ENCODE measurements at regions not wholly inside any gene's neighbourhood (a gene's known extent, or its start where the extent isn't known, plus 50 kb on each side); places are given as distances from the start of the nearest gene placed in this dataset.
A peak's percentile ranks its signal among the peaks of the same experiment; 100 is the strongest.

DNA sequence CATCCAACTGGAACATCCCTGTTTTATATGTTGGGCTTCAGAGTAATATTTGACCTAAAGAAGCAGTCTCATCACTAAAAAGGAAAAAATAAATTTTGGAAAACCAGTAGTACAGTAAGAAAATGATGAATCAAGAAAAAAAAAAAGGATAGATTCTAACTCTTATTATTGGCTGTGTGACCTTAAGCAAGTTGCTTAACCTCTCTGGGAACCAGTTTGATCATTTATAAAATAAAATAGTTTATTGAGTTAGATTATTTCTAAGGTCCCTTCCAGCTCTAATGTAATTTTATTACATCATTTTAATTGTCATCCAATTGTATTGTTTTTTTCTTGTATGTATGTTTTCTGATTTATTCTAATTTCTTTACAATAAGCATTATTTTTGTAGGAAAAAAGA lies 127.0 kb downstream of the PRELID2 start:
- no peak for DNase-seq (ENCODE audit: insufficient read length, low spot score)
- no peak for FAIRE-seq
- TF ChIP-seq POLR2A (IDR thresholded peaks at IDR 0.05; ENCODE audit: low read depth, low read length) = no peak

DNA sequence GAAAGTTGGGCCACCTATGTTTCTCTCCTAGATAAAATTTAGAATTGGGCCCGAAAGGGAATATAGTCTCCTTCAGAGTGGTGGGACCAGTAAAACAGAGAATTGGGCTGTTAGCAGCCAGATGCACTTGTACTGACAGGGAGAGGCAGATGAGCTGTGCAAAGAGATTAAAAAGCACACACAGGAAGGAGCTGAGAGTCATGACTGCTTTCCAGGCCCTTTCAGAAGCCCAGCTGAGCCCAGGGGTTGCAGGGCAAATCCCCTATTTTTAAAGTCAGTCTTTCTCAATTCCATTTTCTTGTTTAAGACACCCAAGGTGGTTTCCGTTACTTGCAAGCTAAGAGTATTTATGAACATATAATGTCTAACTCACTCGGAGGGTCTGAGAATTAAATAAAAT lies 130.4 kb downstream of the PRELID2 start:
- FAIRE-seq (no peak), DNase-seq (ENCODE audit: insufficient read length, low spot score) (no peak)
- TF ChIP-seq POLR2A (IDR thresholded peaks at IDR 0.05; ENCODE audit: low read depth, low read length) = no peak

GRCh38 chr5:145703856-145704255 lies 131.3 kb downstream of the PRELID2 start:
- DNase-seq (ENCODE audit: insufficient read length, low spot score) (no peak), FAIRE-seq (no peak)
- no peak for TF ChIP-seq POLR2A (IDR thresholded peaks at IDR 0.05; ENCODE audit: low read depth, low read length)

GRCh38 chr5:145701404-145701803 lies 133.7 kb downstream of the PRELID2 start:
- TF ChIP-seq POLR2A (IDR thresholded peaks at IDR 0.05; ENCODE audit: low read depth, low read length) = no peak
- FAIRE-seq = no peak
- no peak for DNase-seq (ENCODE audit: insufficient read length, low spot score)

GRCh38 chr5:145699846-145700245 lies 135.3 kb downstream of the PRELID2 start:
- FAIRE-seq = no peak
- no peak for DNase-seq (ENCODE audit: insufficient read length, low spot score)
- TF ChIP-seq POLR2A (IDR thresholded peaks at IDR 0.05; ENCODE audit: low read depth, low read length) = no peak

- TF ChIP-seq POLR2A (IDR thresholded peaks at IDR 0.05; ENCODE audit: low read depth, low read length) = no peak
- DNase-seq (ENCODE audit: insufficient read length, low spot score) (peak; percentile 16), FAIRE-seq (no peak)
These were observed 137.7 kb downstream of the PRELID2 start for GRCh38 chr5:145697251-145697990.

DNA sequence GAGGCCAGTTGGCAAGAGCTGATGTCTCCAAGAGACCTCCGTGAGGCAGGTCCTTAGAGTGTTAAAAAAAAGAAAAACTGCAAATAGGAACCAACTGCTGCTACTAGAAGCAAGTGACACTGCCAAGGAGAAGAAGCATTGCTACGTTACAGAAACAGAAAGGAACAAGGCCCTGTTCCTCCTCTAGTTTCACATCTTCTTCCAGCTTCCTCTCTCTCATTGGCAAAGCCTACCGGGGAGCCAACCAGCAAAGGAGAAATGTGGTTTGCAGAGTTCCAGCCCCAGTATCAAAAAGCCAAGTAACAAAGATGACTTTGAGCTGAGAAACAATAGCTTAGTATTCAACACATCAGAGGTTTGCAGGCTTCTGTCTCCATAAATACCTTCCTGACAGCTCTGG lies 145.9 kb downstream of the PRELID2 start:
- DNase-seq (ENCODE audit: insufficient read length, low spot score) (no peak), FAIRE-seq (no peak)
- TF ChIP-seq POLR2A (IDR thresholded peaks at IDR 0.05; ENCODE audit: low read depth, low read length) = no peak

- FAIRE-seq (no peak), DNase-seq (ENCODE audit: insufficient read length, low spot score) (no peak)
- no peak for TF ChIP-seq POLR2A (IDR thresholded peaks at IDR 0.05; ENCODE audit: low read depth, low read length)
These were observed 147.2 kb downstream of the PRELID2 start for GRCh38 chr5:145687943-145688342.

GRCh38 chr5:145685417-145685816 lies 149.7 kb downstream of the PRELID2 start:
- no peak for TF ChIP-seq POLR2A (IDR thresholded peaks at IDR 0.05; ENCODE audit: low read depth, low read length)
- no peak for DNase-seq (ENCODE audit: insufficient read length, low spot score)
- no peak for FAIRE-seq

- no peak for DNase-seq (ENCODE audit: insufficient read length, low spot score)
- no peak for FAIRE-seq
- TF ChIP-seq POLR2A (IDR thresholded peaks at IDR 0.05; ENCODE audit: low read depth, low read length) = no peak
These were observed 151.7 kb downstream of the PRELID2 start for GRCh38 chr5:145683431-145683830.

GRCh38 chr5:145682197-145682899 lies 152.8 kb downstream of the PRELID2 start:
- FAIRE-seq (no peak), DNase-seq (ENCODE audit: insufficient read length, low spot score) (no peak)
- no peak for TF ChIP-seq POLR2A (IDR thresholded peaks at IDR 0.05; ENCODE audit: low read depth, low read length)

DNA sequence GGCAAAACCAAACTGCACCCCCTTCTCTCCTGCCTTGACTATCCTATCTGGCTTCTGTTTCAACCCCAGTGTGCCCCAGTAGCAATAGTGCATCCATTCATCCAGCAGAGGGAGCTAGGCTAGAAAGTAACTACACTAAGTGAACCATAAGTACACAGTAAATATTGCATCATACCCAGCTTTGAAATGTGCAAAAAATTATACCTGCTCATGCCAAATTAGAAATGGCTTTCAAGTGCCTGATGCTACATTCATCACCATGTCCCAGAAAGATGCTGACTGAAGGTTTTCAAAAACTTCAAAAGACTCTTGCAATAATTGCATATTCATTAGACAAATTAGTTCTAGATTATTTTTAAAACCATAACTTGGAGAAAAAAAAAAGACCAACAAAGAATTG lies 153.5 kb downstream of the PRELID2 start:
- TF ChIP-seq POLR2A (IDR thresholded peaks at IDR 0.05; ENCODE audit: low read depth, low read length) = no peak
- FAIRE-seq (peak; percentile 93), DNase-seq (ENCODE audit: insufficient read length, low spot score) (peak; percentile 23)

GRCh38 chr5:145681216-145681615 lies 153.9 kb downstream of the PRELID2 start:
- DNase-seq (ENCODE audit: insufficient read length, low spot score) = no peak
- TF ChIP-seq POLR2A (IDR thresholded peaks at IDR 0.05; ENCODE audit: low read depth, low read length) = no peak

DNA sequence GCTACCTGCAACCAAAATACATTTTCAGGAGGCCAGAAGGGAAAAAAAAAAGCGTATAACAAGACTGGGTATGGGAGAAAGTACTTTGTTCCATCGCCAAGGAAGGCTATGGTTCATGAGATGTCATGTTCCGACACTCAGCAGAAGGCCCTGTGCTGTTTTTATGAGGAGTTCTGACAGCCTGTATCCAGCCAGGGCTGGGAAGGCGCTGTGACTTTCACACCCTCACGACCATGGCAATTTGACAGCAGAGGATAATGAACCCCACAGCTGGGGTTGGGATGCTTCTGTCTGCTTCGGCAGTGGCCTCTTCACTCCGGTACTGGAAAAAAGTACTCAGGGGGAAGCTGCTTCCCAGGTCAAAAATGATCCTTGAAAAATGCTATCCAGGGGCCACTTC lies 154.4 kb downstream of the PRELID2 start:
- FAIRE-seq (no peak), DNase-seq (ENCODE audit: insufficient read length, low spot score) (no peak)
- no peak for TF ChIP-seq POLR2A (IDR thresholded peaks at IDR 0.05; ENCODE audit: low read depth, low read length)

More at GRCh38 chr5:145681216-145681615, 153.9 kb downstream of the PRELID2 start:
- FAIRE-seq = no peak

DNA sequence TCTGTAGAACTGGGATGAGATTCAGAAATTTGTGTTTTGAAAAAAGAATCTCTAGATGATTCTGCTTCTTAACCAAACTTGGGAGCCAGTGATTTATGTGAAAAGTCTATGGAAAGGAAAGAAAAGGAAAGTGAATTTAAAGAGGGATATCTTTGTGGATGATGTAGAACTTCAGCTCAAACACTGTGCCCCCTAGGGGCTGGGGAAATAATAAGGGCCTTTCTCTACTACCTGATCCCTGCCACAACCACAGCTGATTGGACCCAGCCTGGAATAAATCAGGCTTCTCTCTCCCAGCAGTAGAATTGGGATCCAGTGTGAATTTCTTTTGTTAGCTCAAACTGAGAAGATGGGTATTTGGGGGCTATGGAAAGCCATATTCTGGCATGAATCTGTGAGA lies 155.0 kb downstream of the PRELID2 start:
- TF ChIP-seq POLR2A (IDR thresholded peaks at IDR 0.05; ENCODE audit: low read depth, low read length) = no peak
- FAIRE-seq (no peak), DNase-seq (ENCODE audit: insufficient read length, low spot score) (peak; percentile 7)

All from H54 (cell line).